ENCODE measurements at regions not wholly inside any gene's neighbourhood (a gene's known extent, or its start where the extent isn't known, plus 50 kb on each side); places are given as distances from the start of the nearest gene placed in this dataset.

- no peak for TF ChIP-seq ATF1 (CRISPR knock-in tag; IDR thresholded peaks at IDR 0.05)
- TF ChIP-seq ATF1 (tag; IDR thresholded peaks at IDR 0.05) = no peak
- no peak for TF ChIP-seq CBX8 (IDR thresholded peaks at IDR 0.05; ENCODE audit: borderline replicate concordance, extremely low read depth, low read depth, low read length, poor library complexity, severe bottlenecking)
- TF ChIP-seq BDP1 (IDR thresholded peaks at IDR 0.05; ENCODE audit: insufficient read depth, insufficient read length) = no peak
- TF ChIP-seq ZNF184 (CRISPR knock-in tag; IDR thresholded peaks at IDR 0.05) = no peak
Observed at GRCh38 chr4:4598851-4599411, 57.1 kb upstream of the STX18 start.

Data from K562 (cell line).